Hepatocyte (in vitro differentiated cells): ENCODE measurements at regions not wholly inside any gene's neighbourhood (a gene's known extent, or its start where the extent isn't known, plus 50 kb on each side); places are given as distances from the start of the nearest gene placed in this dataset.
"Not testable (repeated sequence)": the region's sequence is repeated elsewhere in the genome, so short reads cannot be mapped to it uniquely, and the experiment has no call there.

Experiments
- DNase-seq: peaks from one replicate; pipeline ENCODE4 v3.0.0-alpha.2; 2016; ENCODE audit warnings: low spot score
- H2AFZ ChIP-seq: fragments of 200-600 bp; sonication (generic); 2 replicates; pipeline ENCODE4 v1.6.0; 2016; ENCODE audit warnings: antibody characterized with exemption, mild to moderate bottlenecking
- H3K27ac ChIP-seq: fragments of 200-600 bp; sonication (generic); 2 replicates; pipeline ENCODE4 v1.5.1; 2016; ENCODE audit warnings: mild to moderate bottlenecking
- H3K27me3 ChIP-seq: fragments of 200-600 bp; sonication (generic); 2 replicates; pipeline ENCODE4 v1.6.1; 2016
- H3K36me3 ChIP-seq: fragments of 200-600 bp; sonication (generic); replicated peaks from 2 replicates; pipeline ENCODE4 v1.5.1; 2016; ENCODE audit warnings: low read depth; ENCODE audit not compliant: insufficient read depth
- H3K4me1 ChIP-seq: fragments of 200-600 bp; sonication (generic); 2 replicates; pipeline ENCODE4 v1.5.1; 2016; ENCODE audit warnings: mild to moderate bottlenecking, moderate library complexity; ENCODE audit not compliant: insufficient read depth
- H3K4me2 ChIP-seq: fragments of 200-600 bp; sonication (generic); 2 replicates; pipeline ENCODE4 v1.6.0; 2016
- H3K4me3 ChIP-seq: fragments of 200-600 bp; sonication (generic); 2 replicates; pipeline ENCODE4 v1.5.1; 2016; ENCODE audit warnings: mild to moderate bottlenecking
- H3K79me2 ChIP-seq: fragments of 200-600 bp; sonication (generic); 2 replicates; pipeline ENCODE4 v1.6.0; 2017; ENCODE audit warnings: mild to moderate bottlenecking
- H3K9me2 ChIP-seq: fragments of 200-600 bp; sonication (generic); replicated peaks from 2 replicates; pipeline ENCODE4 v1.6.0; 2017; ENCODE audit warnings: mild to moderate bottlenecking; ENCODE audit not compliant: insufficient read depth
- H3K9me3 ChIP-seq: fragments of 200-600 bp; sonication (generic); 2 replicates; pipeline ENCODE4 v1.5.1; 2016; ENCODE audit warnings: low read depth, mild to moderate bottlenecking
- H4K20me1 ChIP-seq: fragments of 200-600 bp; sonication (generic); 2 replicates; pipeline ENCODE4 v1.6.0; 2016; ENCODE audit warnings: mild to moderate bottlenecking; ENCODE audit not compliant: insufficient read depth, poor library complexity, severe bottlenecking
- EZH2 ChIP-seq: fragments of 200-600 bp; sonication (generic); IDR thresholded peaks from 2 replicates; pipeline ENCODE4 v1.6.1; 2016; ENCODE audit warnings: antibody characterized with exemption, mild to moderate bottlenecking, borderline replicate concordance
- EZH2phosphoT487 ChIP-seq: fragments of 200-600 bp; sonication (generic); IDR thresholded peaks from one replicate; pipeline ENCODE4 v1.6.1; 2018; ENCODE audit warnings: antibody characterized with exemption, mild to moderate bottlenecking, low read depth, moderate library complexity; ENCODE audit not compliant: unreplicated experiment, severe bottlenecking
- WGBS: methylation state at CpG from one replicate; pipeline ENCODE4 v1.1.6; 2016; ENCODE audit warnings: low lambda C conversion rate; ENCODE audit errors: missing lambda C conversion rate; 5-methylcytosine and 5-hydroxymethylcytosine counted together
- TF ChIP-seq, protein P1 (sequence below): fragments of 200-600 bp; sonication (generic); IDR thresholded peaks from 2 replicates; pipeline ENCODE4 v1.5.1; 2016; ENCODE audit warnings: antibody characterized with exemption, mild to moderate bottlenecking; ENCODE audit not compliant: poor library complexity

DNA sequence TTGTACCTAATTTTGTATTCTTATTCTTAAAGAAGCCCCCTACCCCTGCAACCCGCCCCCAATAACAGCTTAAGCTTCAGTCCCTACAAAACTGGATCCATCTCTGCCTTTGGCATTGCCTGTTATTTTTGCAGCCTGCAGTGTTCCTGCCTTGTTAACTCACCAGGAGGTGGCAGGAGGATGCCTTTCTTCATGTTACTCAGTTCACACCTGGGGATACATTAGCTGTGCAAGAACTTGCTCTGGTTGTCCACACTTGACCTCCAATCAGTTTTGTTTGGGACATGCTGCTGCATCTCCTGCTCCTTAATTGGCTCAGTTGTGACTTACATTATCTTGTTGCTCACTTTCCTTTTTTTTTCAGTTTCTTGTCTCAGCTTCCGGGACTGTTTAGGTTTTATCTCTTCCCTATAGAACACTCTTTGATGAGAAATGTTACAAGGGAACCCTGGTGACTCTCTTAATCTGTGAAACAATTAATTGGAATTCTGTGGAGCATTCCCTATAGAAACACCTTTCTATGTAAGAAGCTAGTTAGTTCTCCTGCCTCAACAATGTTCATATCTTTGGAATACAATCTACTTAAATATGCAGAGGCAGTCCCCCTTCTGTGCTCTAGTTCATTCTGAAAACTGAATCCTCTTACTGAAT, 467.7 kb upstream of the ACO1 start:
- no peaks in the 10 kb centered on the region for H3K9me3 ChIP-seq
- no peaks in the 10 kb centered on the region for H4K20me1 ChIP-seq
- no peak overlapping the region for H3K4me3 ChIP-seq
- no peaks in the 10 kb centered on the region for H3K27me3 ChIP-seq
- no peak overlapping the region for H3K27ac ChIP-seq
- H3K79me2 ChIP-seq, result no peaks in the 10 kb centered on the region
- H3K36me3 ChIP-seq, result no peaks in the 10 kb centered on the region
- WGBS, result 58% methylated on average over 2 of the region's 2 CpGs
- no peak overlapping the region for H3K4me2 ChIP-seq
- H3K9me2 ChIP-seq, result no peaks in the 10 kb centered on the region
- H2AFZ ChIP-seq, result no peak overlapping the region
- TF ChIP-seq EZH2phosphoT487, result no peak
- TF ChIP-seq, protein P1, sequence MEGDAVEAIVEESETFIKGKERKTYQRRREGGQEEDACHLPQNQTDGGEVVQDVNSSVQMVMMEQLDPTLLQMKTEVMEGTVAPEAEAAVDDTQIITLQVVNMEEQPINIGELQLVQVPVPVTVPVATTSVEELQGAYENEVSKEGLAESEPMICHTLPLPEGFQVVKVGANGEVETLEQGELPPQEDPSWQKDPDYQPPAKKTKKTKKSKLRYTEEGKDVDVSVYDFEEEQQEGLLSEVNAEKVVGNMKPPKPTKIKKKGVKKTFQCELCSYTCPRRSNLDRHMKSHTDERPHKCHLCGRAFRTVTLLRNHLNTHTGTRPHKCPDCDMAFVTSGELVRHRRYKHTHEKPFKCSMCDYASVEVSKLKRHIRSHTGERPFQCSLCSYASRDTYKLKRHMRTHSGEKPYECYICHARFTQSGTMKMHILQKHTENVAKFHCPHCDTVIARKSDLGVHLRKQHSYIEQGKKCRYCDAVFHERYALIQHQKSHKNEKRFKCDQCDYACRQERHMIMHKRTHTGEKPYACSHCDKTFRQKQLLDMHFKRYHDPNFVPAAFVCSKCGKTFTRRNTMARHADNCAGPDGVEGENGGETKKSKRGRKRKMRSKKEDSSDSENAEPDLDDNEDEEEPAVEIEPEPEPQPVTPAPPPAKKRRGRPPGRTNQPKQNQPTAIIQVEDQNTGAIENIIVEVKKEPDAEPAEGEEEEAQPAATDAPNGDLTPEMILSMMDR, result peak; percentile 30
- peak; percentile 36 for DNase-seq
- H3K4me1 ChIP-seq, result no peaks in the 10 kb centered on the region

DNA sequence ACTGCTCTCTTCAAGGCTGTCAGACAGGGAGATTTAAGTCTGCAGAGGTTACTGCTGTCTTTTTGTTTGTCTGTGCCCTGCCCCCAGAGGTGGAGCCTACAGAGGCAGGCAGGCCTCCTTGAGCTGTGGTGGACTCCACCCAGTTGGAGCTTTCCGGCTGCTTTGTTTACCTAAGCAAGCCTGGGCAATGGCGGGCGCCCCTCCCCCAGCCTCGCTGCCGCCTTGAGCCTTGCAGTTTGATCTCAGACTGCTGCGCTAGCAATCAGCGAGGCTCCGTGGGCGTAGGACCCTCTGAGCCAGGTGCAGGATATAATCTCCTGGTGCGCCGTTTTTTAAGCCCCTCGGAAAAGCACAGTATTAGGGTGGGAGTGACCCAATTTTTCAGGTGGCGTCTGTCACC, 446.7 kb upstream of the ACO1 start:
- H3K27ac ChIP-seq, DNase-seq, H3K79me2 ChIP-seq, H3K4me3 ChIP-seq, H3K4me1 ChIP-seq, H3K27me3 ChIP-seq, H2AFZ ChIP-seq, H3K4me2 ChIP-seq, H3K9me2 ChIP-seq, H4K20me1 ChIP-seq, H3K9me3 ChIP-seq, H3K36me3 ChIP-seq: not testable (repeated sequence)
- WGBS, result 96% methylated on average over 13 of the region's 13 CpGs

DNA sequence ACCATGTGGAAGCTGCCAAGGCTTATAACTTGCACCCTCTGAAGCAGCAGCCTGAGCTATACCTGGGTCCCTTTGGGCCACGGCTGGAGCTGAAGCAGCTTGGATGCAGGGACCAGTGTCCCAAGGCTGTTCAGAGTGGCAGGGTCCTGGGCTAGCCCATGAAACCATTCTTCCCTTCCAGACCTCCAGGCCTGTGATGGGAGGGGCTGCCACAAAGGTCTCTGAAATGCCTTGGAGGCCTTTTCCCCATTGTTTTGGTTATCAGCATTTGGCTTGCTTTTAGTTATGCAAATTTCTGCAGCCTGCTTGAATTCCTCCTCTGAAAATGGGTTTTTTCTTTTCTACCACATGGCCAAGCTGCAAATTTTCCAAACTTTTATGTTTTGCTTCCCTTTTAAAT, 433.7 kb upstream of the ACO1 start:
- 65% methylated on average over 1 of the region's 1 CpG for WGBS
- H3K36me3 ChIP-seq, result no peaks in the 10 kb centered on the region
- no peak overlapping the region for H3K4me3 ChIP-seq
- H3K27me3 ChIP-seq, result no peaks in the 10 kb centered on the region
- no peak overlapping the region for H3K4me2 ChIP-seq
- no peaks in the 10 kb centered on the region for H3K4me1 ChIP-seq
- no peak for DNase-seq
- no peaks in the 10 kb centered on the region for H4K20me1 ChIP-seq
- no peaks in the 10 kb centered on the region for H3K9me2 ChIP-seq
- no peaks in the 10 kb centered on the region for H3K79me2 ChIP-seq
- H3K27ac ChIP-seq, result no peak overlapping the region
- H2AFZ ChIP-seq, result no peak overlapping the region
- peaks cover 1% of the 10 kb centered on the region for H3K9me3 ChIP-seq
- no peak for TF ChIP-seq EZH2
- TF ChIP-seq, protein P1, result no peak
- TF ChIP-seq EZH2phosphoT487, result no peak

DNA sequence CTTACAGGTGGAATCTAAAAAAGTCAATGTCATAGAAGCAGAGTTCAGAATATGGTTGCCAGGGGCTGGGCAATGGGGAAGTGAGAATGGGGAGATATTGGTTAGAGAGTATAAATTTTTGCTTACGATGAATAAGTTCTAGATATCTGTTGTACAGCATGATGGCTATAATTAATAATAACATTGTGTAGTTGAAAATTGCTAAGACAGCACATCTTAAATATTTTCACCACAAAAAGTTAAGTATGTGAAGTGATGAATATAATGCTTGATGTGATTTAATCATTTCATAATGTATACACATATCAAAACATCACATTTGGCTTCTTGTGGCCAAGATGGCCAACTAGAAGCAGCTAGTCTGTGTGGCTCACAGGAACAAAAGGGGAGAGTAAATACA, 425.9 kb upstream of the ACO1 start:
- H3K9me2 ChIP-seq, result no peaks in the 10 kb centered on the region
- no peak for TF ChIP-seq EZH2
- TF ChIP-seq EZH2phosphoT487, result no peak
- TF ChIP-seq, protein P1, result no peak
- no peaks in the 10 kb centered on the region for H3K36me3 ChIP-seq
- H3K27ac ChIP-seq, result no peak overlapping the region
- H3K27me3 ChIP-seq, result no peaks in the 10 kb centered on the region
- peaks cover 7% of the 10 kb centered on the region for H3K9me3 ChIP-seq
- H4K20me1 ChIP-seq, result no peaks in the 10 kb centered on the region
- DNase-seq, result no peak
- no peak overlapping the region for H2AFZ ChIP-seq
- no peaks in the 10 kb centered on the region for H3K79me2 ChIP-seq
- WGBS, result 90% methylated on average over 1 of the region's 1 CpG
- no peaks in the 10 kb centered on the region for H3K4me1 ChIP-seq
- H3K4me2 ChIP-seq, result no peak overlapping the region
- no peak overlapping the region for H3K4me3 ChIP-seq
